HepG2 (cell line): ENCODE measurements at regions not wholly inside any gene's neighbourhood (a gene's known extent, or its start where the extent isn't known, plus 50 kb on each side); places are given as distances from the start of the nearest gene placed in this dataset.
A peak's percentile ranks its signal among the peaks of the same experiment; 100 is the strongest.

Source experiments
- ATAC-seq: fragments of 200-7000 bp; cut with Tn5 transposase; 3 replicates; pipeline ENCODE4 v1.9.1; 2020; ENCODE audit warnings: mild to moderate bottlenecking, moderate library complexity
- BruUV-seq: library from RNA; stranded (reverse); fragments of 400-500 nt; replicated peaks from 2 replicates; lab custom pipeline; 2021; lab: Mats Ljungman, UMichigan
- CTCF ChIA-PET: fragments of 300-600 bp; formaldehyde crosslinking; extraction: SDS; loops from one replicate; lab custom pipeline; 2021; ENCODE audit warnings: low total read pairs, inconsistent platforms, low intra/inter-chr PET ratio; lab: Yijun Ruan, JAX
- POLR2A ChIA-PET: fragments of 350-600 bp; sonication (Branson Sonifier 250); formaldehyde crosslinking; loops from one replicate; lab custom pipeline; 2020; ENCODE audit warnings: antibody characterized with exemption, inconsistent platforms; lab: Yijun Ruan, JAX
- DNase-seq: peaks from one replicate; pipeline ENCODE4 v3.0.0-alpha.2; 2015; ENCODE audit warnings: low spot score
- FAIRE-seq: peaks from 3 replicates; lab custom pipeline; 2011; peaks lifted over from hg19 to GRCh38; lab: Jason Lieb, UNC
- H2AFZ ChIP-seq: one replicate; pipeline ENCODE4 v1.6.1; 2011; ENCODE audit warnings: low read length, inconsistent platforms
- H3K27ac ChIP-seq: fragments of 300-600 bp; 3 replicates; pipeline ENCODE4 v1.8.0; 2011; ENCODE audit warnings: mixed run types, mild to moderate bottlenecking, mixed read lengths, low read length, inconsistent platforms; ENCODE audit not compliant: insufficient read depth; ENCODE audit errors: extremely low read length
- H3K27me3 ChIP-seq, 2 experiments: fragments of 200-600 bp in 1 of 2; 2 replicates in 1 of 2; 3 replicates in 1 of 2; pipeline versions ENCODE4 v1.6.0 to v1.8.0; 2011; ENCODE audit warnings: low read length in 2 of 2, mild to moderate bottlenecking in 2 of 2, moderate library complexity in 2 of 2, inconsistent platforms in 1 of 2; ENCODE audit not compliant: insufficient read depth in 2 of 2, control insufficient read depth in 1 of 2
- H3K36me3 ChIP-seq, 2 experiments: fragments of 200-600 bp in 1 of 2; replicated peaks in 1 of 2; 2 replicates in 1 of 2; 3 replicates in 1 of 2; pipeline versions ENCODE4 v1.5.1 to v1.8.0; 2011; ENCODE audit warnings: low read length in 2 of 2, inconsistent platforms in 1 of 2; ENCODE audit not compliant: insufficient read depth in 2 of 2, control insufficient read depth in 1 of 2
- H3K4me1 ChIP-seq: 2 replicates; pipeline ENCODE4 v1.5.1; 2012; ENCODE audit warnings: low read length, inconsistent platforms; ENCODE audit not compliant: insufficient read depth
- H3K4me2 ChIP-seq: 2 replicates; pipeline ENCODE4 v1.6.0; 2011; ENCODE audit warnings: low read depth, low read length, inconsistent platforms
- H3K4me3 ChIP-seq, 3 experiments: fragments of 200-600 bp in 1 of 3; sonication (generic), shearing (Covaris generic) in 1 of 3; replicated peaks in 1 of 3; 2 replicates each; pipeline ENCODE4 v1.5.1; 2011 to 2016; ENCODE audit warnings: low read length in 3 of 3, inconsistent platforms in 2 of 3, low read depth in 2 of 3, mild to moderate bottlenecking in 2 of 3, control low read depth in 1 of 3, mixed read lengths in 1 of 3; ENCODE audit not compliant: insufficient read depth in 1 of 3
- H3K79me2 ChIP-seq: one replicate; pipeline ENCODE4 v1.6.1; 2011; ENCODE audit warnings: low read length, inconsistent platforms; ENCODE audit not compliant: insufficient read depth
- H3K9ac ChIP-seq: 2 replicates; pipeline ENCODE4 v1.6.0; 2011; ENCODE audit warnings: mild to moderate bottlenecking, low read depth, low read length, inconsistent platforms; ENCODE audit not compliant: insufficient read depth
- H3K9me3 ChIP-seq: 2 replicates; pipeline ENCODE4 v1.5.1; 2012; ENCODE audit warnings: mild to moderate bottlenecking, low read length
- H4K20me1 ChIP-seq: 2 replicates; pipeline ENCODE4 v1.6.0; 2011; ENCODE audit warnings: inconsistent platforms, mild to moderate bottlenecking, low read length, moderate library complexity; ENCODE audit not compliant: insufficient read depth
- IRX3 ChIP-seq: sonication (generic); formaldehyde crosslinking; IDR thresholded peaks from 2 replicates; pipeline ENCODE4 v1.8.1; 2023; ENCODE audit warnings: mild to moderate bottlenecking, low read depth, missing genetic modification reagents, borderline replicate concordance
- PHF21A ChIP-seq: sonication (generic); formaldehyde crosslinking; IDR thresholded peaks from 2 replicates; pipeline ENCODE4 v1.5.0; 2020; ENCODE audit warnings: mild to moderate bottlenecking, missing genetic modification reagents
- ZNF17 ChIP-seq: sonication (generic); formaldehyde crosslinking; IDR thresholded peaks from 2 replicates; pipeline ENCODE4 v1.5.0; 2020; ENCODE audit warnings: mild to moderate bottlenecking, missing genetic modification reagents
- ZNF224 ChIP-seq: sonication (generic); formaldehyde crosslinking; IDR thresholded peaks from 2 replicates; pipeline ENCODE4 v1.5.0; 2020; ENCODE audit warnings: mild to moderate bottlenecking, missing genetic modification reagents
- ZNF280D ChIP-seq: sonication (generic); formaldehyde crosslinking; IDR thresholded peaks from 2 replicates; pipeline ENCODE4 v1.5.1; 2020; ENCODE audit warnings: mild to moderate bottlenecking, missing genetic modification reagents
- ZNF343 ChIP-seq: sonication (generic); formaldehyde crosslinking; IDR thresholded peaks from 2 replicates; pipeline ENCODE4 v1.4.0; 2020; ENCODE audit warnings: mild to moderate bottlenecking, missing genetic modification reagents
- ZNF7 ChIP-seq: IDR thresholded peaks from 2 replicates; pipeline ENCODE4 v1.6.1; 2016; ENCODE audit warnings: missing biosample characterization, missing genetic modification reagents
- ZNF761 ChIP-seq: sonication (generic); formaldehyde crosslinking; conservative IDR thresholded peaks from 2 replicates; pipeline ENCODE4 v1.4.0; 2020; ENCODE audit warnings: mild to moderate bottlenecking, missing genetic modification reagents
- ZNF772 ChIP-seq: sonication (generic); formaldehyde crosslinking; IDR thresholded peaks from 2 replicates; pipeline ENCODE4 v1.5.0; 2020; ENCODE audit warnings: mild to moderate bottlenecking, missing genetic modification reagents
- ZNF782 ChIP-seq: sonication (generic); formaldehyde crosslinking; IDR thresholded peaks from 2 replicates; pipeline ENCODE4 v1.4.0; 2020; ENCODE audit warnings: missing genetic modification reagents, mild to moderate bottlenecking, borderline replicate concordance
- WGBS: methylation state at CpG from one replicate; pipeline ENCODE4 v1.1.6; 2017; ENCODE audit warnings: low lambda C conversion rate; 5-methylcytosine and 5-hydroxymethylcytosine counted together
- in situ Hi-C: cut with HindIII; loops from 2 replicates; pipeline ENCODE4 v1.10.0; 2017; ENCODE audit warnings: low pct_unique_long_range_greater_than_20kb; ENCODE audit not compliant: extremely low pct_ligation_motif_present
- intact Hi-C: fragments of 100-400 bp; cut with micrococcal nuclease; formaldehyde crosslinking; loops from one replicate; pipeline ENCODE4 v1.10.0; 2022; ENCODE audit not compliant: unreplicated experiment
- TF ChIP-seq, protein P1 (sequence below): sonication (generic); formaldehyde crosslinking; IDR thresholded peaks from 2 replicates; pipeline ENCODE4 v1.5.0; 2020; ENCODE audit warnings: mild to moderate bottlenecking, missing genetic modification reagents, moderate library complexity
- TF ChIP-seq, protein P2 (sequence below): sonication (generic); formaldehyde crosslinking; IDR thresholded peaks from 2 replicates; pipeline ENCODE4 v1.9.0; 2022; ENCODE audit warnings: low read depth, missing genetic modification reagents

DNA sequence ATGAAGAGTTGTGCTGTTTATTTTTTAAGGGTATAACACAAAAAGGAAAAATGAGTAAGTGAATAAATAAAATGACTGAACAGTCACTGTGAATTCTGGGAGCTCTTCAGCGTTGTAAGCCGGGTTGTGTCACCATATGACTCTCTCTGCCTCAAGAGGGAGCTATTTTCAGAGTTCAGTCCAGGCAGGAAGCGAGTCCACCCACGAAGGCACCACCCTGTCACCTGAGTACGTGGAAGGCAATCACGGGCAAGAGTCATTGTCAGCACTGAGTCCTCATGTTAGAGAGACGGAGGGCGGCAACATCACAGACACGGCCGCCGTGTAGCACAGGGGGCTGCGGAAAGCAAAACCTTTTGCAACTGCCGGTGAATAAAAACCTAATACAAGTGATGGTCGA is 227.6 kb downstream of the UTP18 start (continued):
- no peak for TF ChIP-seq ZNF280D (CRISPR knock-in tag)
- TF ChIP-seq ZNF761 (CRISPR knock-in tag), result no peak
- TF ChIP-seq, protein P1, sequence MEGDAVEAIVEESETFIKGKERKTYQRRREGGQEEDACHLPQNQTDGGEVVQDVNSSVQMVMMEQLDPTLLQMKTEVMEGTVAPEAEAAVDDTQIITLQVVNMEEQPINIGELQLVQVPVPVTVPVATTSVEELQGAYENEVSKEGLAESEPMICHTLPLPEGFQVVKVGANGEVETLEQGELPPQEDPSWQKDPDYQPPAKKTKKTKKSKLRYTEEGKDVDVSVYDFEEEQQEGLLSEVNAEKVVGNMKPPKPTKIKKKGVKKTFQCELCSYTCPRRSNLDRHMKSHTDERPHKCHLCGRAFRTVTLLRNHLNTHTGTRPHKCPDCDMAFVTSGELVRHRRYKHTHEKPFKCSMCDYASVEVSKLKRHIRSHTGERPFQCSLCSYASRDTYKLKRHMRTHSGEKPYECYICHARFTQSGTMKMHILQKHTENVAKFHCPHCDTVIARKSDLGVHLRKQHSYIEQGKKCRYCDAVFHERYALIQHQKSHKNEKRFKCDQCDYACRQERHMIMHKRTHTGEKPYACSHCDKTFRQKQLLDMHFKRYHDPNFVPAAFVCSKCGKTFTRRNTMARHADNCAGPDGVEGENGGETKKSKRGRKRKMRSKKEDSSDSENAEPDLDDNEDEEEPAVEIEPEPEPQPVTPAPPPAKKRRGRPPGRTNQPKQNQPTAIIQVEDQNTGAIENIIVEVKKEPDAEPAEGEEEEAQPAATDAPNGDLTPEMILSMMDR (CRISPR knock-in tag), result peak; percentile 58
- no peak for TF ChIP-seq ZNF343 (CRISPR knock-in tag)
- TF ChIP-seq ZNF7 (CRISPR knock-in tag), result no peak

- TF ChIP-seq PHF21A (CRISPR knock-in tag), result no peak
- TF ChIP-seq ZNF224, result no peak
- no peak for TF ChIP-seq ZNF772 (CRISPR knock-in tag)
- TF ChIP-seq, protein P2, sequence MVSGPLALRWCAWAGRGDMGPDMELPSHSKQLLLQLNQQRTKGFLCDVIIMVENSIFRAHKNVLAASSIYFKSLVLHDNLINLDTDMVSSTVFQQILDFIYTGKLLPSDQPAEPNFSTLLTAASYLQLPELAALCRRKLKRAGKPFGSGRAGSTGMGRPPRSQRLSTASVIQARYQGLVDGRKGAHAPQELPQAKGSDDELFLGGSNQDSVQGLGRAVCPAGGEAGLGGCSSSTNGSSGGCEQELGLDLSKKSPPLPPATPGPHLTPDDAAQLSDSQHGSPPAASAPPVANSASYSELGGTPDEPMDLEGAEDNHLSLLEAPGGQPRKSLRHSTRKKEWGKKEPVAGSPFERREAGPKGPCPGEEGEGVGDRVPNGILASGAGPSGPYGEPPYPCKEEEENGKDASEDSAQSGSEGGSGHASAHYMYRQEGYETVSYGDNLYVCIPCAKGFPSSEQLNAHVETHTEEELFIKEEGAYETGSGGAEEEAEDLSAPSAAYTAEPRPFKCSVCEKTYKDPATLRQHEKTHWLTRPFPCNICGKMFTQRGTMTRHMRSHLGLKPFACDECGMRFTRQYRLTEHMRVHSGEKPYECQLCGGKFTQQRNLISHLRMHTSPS, result no peak
- TF ChIP-seq ZNF782 (CRISPR knock-in tag), result no peak
- TF ChIP-seq IRX3, result no peak
- TF ChIP-seq ZNF17 (CRISPR knock-in tag), result no peak
- no peak for TF ChIP-seq ZNF761 (CRISPR knock-in tag)
- ATAC-seq, result no peak
- no peak overlapping the region for H3K27ac ChIP-seq
- no peaks in the 10 kb centered on the region for H3K4me1 ChIP-seq
- H3K79me2 ChIP-seq, result no peaks in the 10 kb centered on the region
- no peak for DNase-seq
- H3K27me3 ChIP-seq, result no peaks in the 10 kb centered on the region
- intact Hi-C loops (no loop called here), in situ Hi-C loops (loop anchor here (10.0 kb wide), 2 partner anchors 63 to 67 kb away; no protein-coding TSS in a partner anchor)
- H3K4me2 ChIP-seq, result no peak overlapping the region
- H4K20me1 ChIP-seq, result no peaks in the 10 kb centered on the region
- CTCF ChIA-PET, result no interaction called here
- H3K9ac ChIP-seq, result no peak overlapping the region
- H3K9me3 ChIP-seq, result no peaks in the 10 kb centered on the region
- POLR2A ChIA-PET, result no interaction called here
- no peak overlapping the region for H2AFZ ChIP-seq
- no peaks in the 10 kb centered on the region for H3K36me3 ChIP-seq
- 46% methylated on average over 6 of the region's 6 CpGs for WGBS
- FAIRE-seq, result no peak
- H3K4me3 ChIP-seq, result no peak overlapping the region
- BruUV-seq, result no TSS peak
Observed at GRCh38 chr17:51491416-51491815, 231.1 kb downstream of the UTP18 start.
